ENCODE measurements at regions not wholly inside any gene's neighbourhood (a gene's known extent, or its start where the extent isn't known, plus 50 kb on each side); places are given as distances from the start of the nearest gene placed in this dataset.

GRCh38 chr15:35667908-35668307 lies 121.9 kb upstream of the DPH6 start:
- intact Hi-C loops (cut with DNase I): loop anchor here (10.0 kb wide), 1 partner anchor 123 kb away; the partner anchor contains the start of gene DPH6
- 74% methylated on average over 1 of the region's 1 CpG for WGBS
- Histone ChIP-seq H3K4me3 (no peak overlapping the region), H3K27me3 (replicated peaks; ENCODE audit: insufficient read depth) (no peaks in the 10 kb centered on the region), H3K27ac (no peak overlapping the region), H3K4me1 (replicated peaks) (no peaks in the 10 kb centered on the region), H3K9me3 (no peaks in the 10 kb centered on the region), H3K36me3 (no peaks in the 10 kb centered on the region)
- no peak for DNase-seq (ENCODE audit: low spot score)
- TF ChIP-seq POLR2AphosphoS5 (IDR thresholded peaks at IDR 0.05) (no peak), POLR2A (IDR thresholded peaks at IDR 0.05) (no peak), CTCF (IDR thresholded peaks at IDR 0.05) (no peak)

GRCh38 chr15:35669021-35669420 lies 123.1 kb upstream of the DPH6 start:
- no peak for TF ChIP-seq POLR2AphosphoS5 (IDR thresholded peaks at IDR 0.05)
- intact Hi-C loops (cut with DNase I): loop anchor here (10.0 kb wide), 1 partner anchor 124 kb away; the partner anchor contains the start of gene DPH6
- 68% methylated on average over 3 of the region's 3 CpGs for WGBS

GRCh38 chr15:35669432-35670045 lies 123.6 kb upstream of the DPH6 start:
- Histone ChIP-seq H3K36me3 (no peaks in the 10 kb centered on the region), H3K4me1 (replicated peaks) (no peaks in the 10 kb centered on the region), H3K27me3 (replicated peaks; ENCODE audit: insufficient read depth) (no peaks in the 10 kb centered on the region), H3K27ac (no peak overlapping the region), H3K4me3 (no peak overlapping the region), H3K9me3 (no peaks in the 10 kb centered on the region)
- intact Hi-C loops (cut with DNase I): loop anchor here (10.0 kb wide), 1 partner anchor 125 kb away; the partner anchor contains the start of gene DPH6
- TF ChIP-seq POLR2AphosphoS5 (IDR thresholded peaks at IDR 0.05) (no peak), CTCF (IDR thresholded peaks at IDR 0.05) (no peak), POLR2A (IDR thresholded peaks at IDR 0.05) (no peak)
- WGBS: 94% methylated on average over 5 of the region's 5 CpGs
- no peak for DNase-seq (ENCODE audit: low spot score)

More at GRCh38 chr15:35669021-35669420, 123.1 kb upstream of the DPH6 start:
- Histone ChIP-seq H3K27ac (no peak overlapping the region), H3K4me3 (no peak overlapping the region), H3K36me3 (no peaks in the 10 kb centered on the region), H3K27me3 (replicated peaks; ENCODE audit: insufficient read depth) (no peaks in the 10 kb centered on the region), H3K4me1 (replicated peaks) (no peaks in the 10 kb centered on the region), H3K9me3 (no peaks in the 10 kb centered on the region)
- DNase-seq (ENCODE audit: low spot score): no peak

GRCh38 chr15:35671197-35671596 lies 125.2 kb upstream of the DPH6 start:
- Histone ChIP-seq H3K27ac (no peak overlapping the region), H3K4me1 (replicated peaks) (no peaks in the 10 kb centered on the region), H3K9me3 (no peaks in the 10 kb centered on the region), H3K4me3 (no peak overlapping the region), H3K27me3 (replicated peaks; ENCODE audit: insufficient read depth) (no peaks in the 10 kb centered on the region), H3K36me3 (no peaks in the 10 kb centered on the region)
- no peak for DNase-seq (ENCODE audit: low spot score)
- TF ChIP-seq POLR2AphosphoS5 (IDR thresholded peaks at IDR 0.05): no peak
- no peak for TF ChIP-seq POLR2A (IDR thresholded peaks at IDR 0.05)
- no peak for TF ChIP-seq CTCF (IDR thresholded peaks at IDR 0.05)
- intact Hi-C loops (cut with DNase I): no loop called here

- H3K27me3 ChIP-seq (replicated peaks; ENCODE audit: insufficient read depth): no peaks in the 10 kb centered on the region
- H3K4me3 ChIP-seq: no peak overlapping the region
- no peaks in the 10 kb centered on the region for H3K9me3 ChIP-seq
- H3K4me1 ChIP-seq (replicated peaks): no peaks in the 10 kb centered on the region
- DNase-seq (ENCODE audit: low spot score): no peak
- no peak for TF ChIP-seq POLR2AphosphoS5 (IDR thresholded peaks at IDR 0.05)
- no peak for TF ChIP-seq POLR2A (IDR thresholded peaks at IDR 0.05)
- no peak for TF ChIP-seq CTCF (IDR thresholded peaks at IDR 0.05)
- no peak overlapping the region for H3K27ac ChIP-seq
- no peaks in the 10 kb centered on the region for H3K36me3 ChIP-seq
- intact Hi-C loops (cut with DNase I): no loop called here
- 73% methylated on average over 1 of the region's 1 CpG for WGBS
These were observed 126.0 kb upstream of the DPH6 start for GRCh38 chr15:35671981-35672380.

Data from prostate gland (tissue), 2 donors.